Mucosa of descending colon (tissue), 3 donors: ENCODE measurements at regions not wholly inside any gene's neighbourhood (a gene's known extent, or its start where the extent isn't known, plus 50 kb on each side); places are given as distances from the start of the nearest gene placed in this dataset.
"Not testable (repeated sequence)": the region's sequence is repeated elsewhere in the genome, so short reads cannot be mapped to it uniquely, and the experiment has no call there.

Experiments
- ATAC-seq: fragments of 200-7000 bp; cut with Tn5 transposase; one replicate; pipeline ENCODE4 v1.9.1; 2020; ENCODE audit warnings: mild to moderate bottlenecking, moderate library complexity
- DNase-seq, 3 donors: peaks; one replicate each; pipeline ENCODE4 v3.0.0-alpha.2; 2020
- H3K36me3 ChIP-seq: fragments of 200-600 bp; one replicate; pipeline ENCODE4 v1.8.0; 2021; ENCODE audit warnings: low read depth, mild to moderate bottlenecking
- H3K4me1 ChIP-seq: fragments of 200-600 bp; one replicate; pipeline ENCODE4 v1.8.0; 2021; ENCODE audit warnings: low read depth, mild to moderate bottlenecking
- H3K4me3 ChIP-seq: fragments of 200-600 bp; one replicate; pipeline ENCODE4 v1.8.0; 2021; ENCODE audit warnings: mild to moderate bottlenecking
- H3K9me3 ChIP-seq: fragments of 200-600 bp; one replicate; pipeline ENCODE4 v1.8.0; 2021; ENCODE audit warnings: mild to moderate bottlenecking
- CTCF ChIP-seq: fragments of 200-600 bp; IDR thresholded peaks from one replicate; pipeline ENCODE4 v1.8.0; 2022; ENCODE audit warnings: antibody characterized with exemption, mild to moderate bottlenecking
- intact Hi-C, 2 donors: fragments of 100-400 bp; cut with DNase I in 1 of 2; cut with micrococcal nuclease in 1 of 2; formaldehyde crosslinking; loops; one replicate each; pipeline versions ENCODE4 v1.11.0 to v1.11.1; 2022; cut with DNase I, micrococcal nuclease
- donor health status: DM: no; HTN: no; CAD: no; lungs with moderate emphysema.
- donor health status: DM: no; HTN: no; CAD: no.
- donor health status: DM: no; HTN: yes; CAD: no.

- DNase-seq (no peak), ATAC-seq (no peak)
- no peak for TF ChIP-seq CTCF
- intact Hi-C loops, result no loop called here
- no peaks in the 10 kb centered on the region for H3K36me3 ChIP-seq
- H3K4me3 ChIP-seq, result no peak overlapping the region
- H3K4me1 ChIP-seq, result no peaks in the 10 kb centered on the region
- H3K9me3 ChIP-seq, result no peaks in the 10 kb centered on the region
These were observed 378.4 kb upstream of the NAALADL2 start for GRCh38 chr3:174480767-174481166.

GRCh38 chr3:174482541-174482940 is 376.6 kb upstream of the NAALADL2 start:
- Histone ChIP-seq H3K9me3 (no peaks in the 10 kb centered on the region), H3K4me3 (no peak overlapping the region), H3K4me1 (no peaks in the 10 kb centered on the region), H3K36me3 (no peaks in the 10 kb centered on the region)
- intact Hi-C loops, result no loop called here
- ATAC-seq, result no peak
- no peak for DNase-seq
- no peak for TF ChIP-seq CTCF

GRCh38 chr3:174483254-174483653 is 375.9 kb upstream of the NAALADL2 start:
- no peaks in the 10 kb centered on the region for H3K9me3 ChIP-seq
- no peak for TF ChIP-seq CTCF
- intact Hi-C loops, result no loop called here
- H3K4me1 ChIP-seq, result no peaks in the 10 kb centered on the region
- ATAC-seq (no peak), DNase-seq (no peak)
- H3K4me3 ChIP-seq, result no peak overlapping the region
- H3K36me3 ChIP-seq, result no peaks in the 10 kb centered on the region

- H3K4me3 ChIP-seq, ATAC-seq, H3K36me3 ChIP-seq, intact Hi-C loops, H3K9me3 ChIP-seq, DNase-seq, H3K4me1 ChIP-seq: not testable (repeated sequence)
These were observed 375.3 kb upstream of the NAALADL2 start for GRCh38 chr3:174483856-174484255.

GRCh38 chr3:174488527-174488926 is 370.6 kb upstream of the NAALADL2 start:
- peaks cover 4% of the 10 kb centered on the region for H3K9me3 ChIP-seq
- no peaks in the 10 kb centered on the region for H3K4me1 ChIP-seq
- ATAC-seq, result no peak
- no peak overlapping the region for H3K4me3 ChIP-seq
- DNase-seq, result no peak
- intact Hi-C loops, result no loop called here
- no peaks in the 10 kb centered on the region for H3K36me3 ChIP-seq
- no peak for TF ChIP-seq CTCF

GRCh38 chr3:174495311-174495710 is 363.8 kb upstream of the NAALADL2 start:
- intact Hi-C loops, result no loop called here
- no peak for ATAC-seq

More at GRCh38 chr3:174495311-174495710, 363.8 kb upstream of the NAALADL2 start:
- H3K4me1 ChIP-seq, result no peaks in the 10 kb centered on the region
- TF ChIP-seq CTCF, result no peak
- H3K4me3 ChIP-seq, result no peak overlapping the region
- H3K36me3 ChIP-seq, result no peaks in the 10 kb centered on the region
- no peaks in the 10 kb centered on the region for H3K9me3 ChIP-seq
- no peak for DNase-seq
